ENCODE measurements at regions not wholly inside any gene's neighbourhood (a gene's known extent, or its start where the extent isn't known, plus 50 kb on each side); places are given as distances from the start of the nearest gene placed in this dataset.

DNA sequence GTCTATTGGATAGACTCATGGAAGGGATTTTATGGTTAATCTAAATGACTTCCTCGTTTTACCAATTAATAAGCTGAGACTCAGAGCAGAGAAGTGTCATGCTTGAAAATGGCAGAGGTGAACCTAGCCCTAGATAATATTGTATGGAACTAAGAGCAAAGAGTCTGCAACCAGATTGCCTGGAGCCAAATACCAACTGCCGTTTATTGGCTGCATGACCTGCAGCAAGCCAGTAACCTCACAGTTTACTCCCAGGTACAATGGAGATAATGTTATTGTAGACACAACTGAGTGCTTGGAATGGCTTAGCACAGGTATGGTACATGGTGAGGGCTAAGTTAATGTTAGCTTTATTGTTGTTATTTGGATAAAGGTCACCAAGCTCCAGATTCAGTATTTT, 84.6 kb upstream of the FAT3 start:
- no peaks in the 10 kb centered on the region for H3K27me3 ChIP-seq (replicated peaks in 1 of 2; ENCODE audit: control insufficient read depth in 2 of 2, extremely low read depth in 1 of 2, insufficient read depth in 2 of 2, low read length in 1 of 2)
- H3K4me1 ChIP-seq (ENCODE audit: control insufficient read depth in 1 of 2, extremely low read depth in 1 of 2, insufficient read depth in 2 of 2, low read length in 2 of 2): no peaks in the 10 kb centered on the region
- H3K9me3 Mint-ChIP-seq: peaks cover 2 to 17% (median 15%) of the 10 kb centered on the region in 3 donors
- no peaks in the 10 kb centered on the region for H3K27me3 Mint-ChIP-seq
- H3K36me3 Mint-ChIP-seq: no peaks in the 10 kb centered on the region
- DNase-seq (no peak), ATAC-seq (replicated peaks in 1 of 4) (no peak)
- H3K4me3 Mint-ChIP-seq: no peak overlapping the region
- no peaks in the 10 kb centered on the region for H3K4me1 Mint-ChIP-seq
- no peak overlapping the region for H3K27ac ChIP-seq (ENCODE audit: low read length)
- no peaks in the 10 kb centered on the region for H3K9me3 ChIP-seq
- no peak overlapping the region for H3K4me3 ChIP-seq (ENCODE audit: control insufficient read depth in 1 of 2, extremely low read depth in 1 of 2, low read length in 1 of 2)
- H3K27ac Mint-ChIP-seq: no peak overlapping the region
- ChIA-PET CTCF (no interaction called here), POLR2A (no interaction called here)
- H3K36me3 ChIP-seq (ENCODE audit: control insufficient read depth in 2 of 2, extremely low read depth in 1 of 2, insufficient read depth in 1 of 2, low read length in 1 of 2): no peaks in the 10 kb centered on the region
- 100% methylated on average over 1 of the region's 2 CpGs for WGBS (ENCODE audit: insufficient coverage)

DNA sequence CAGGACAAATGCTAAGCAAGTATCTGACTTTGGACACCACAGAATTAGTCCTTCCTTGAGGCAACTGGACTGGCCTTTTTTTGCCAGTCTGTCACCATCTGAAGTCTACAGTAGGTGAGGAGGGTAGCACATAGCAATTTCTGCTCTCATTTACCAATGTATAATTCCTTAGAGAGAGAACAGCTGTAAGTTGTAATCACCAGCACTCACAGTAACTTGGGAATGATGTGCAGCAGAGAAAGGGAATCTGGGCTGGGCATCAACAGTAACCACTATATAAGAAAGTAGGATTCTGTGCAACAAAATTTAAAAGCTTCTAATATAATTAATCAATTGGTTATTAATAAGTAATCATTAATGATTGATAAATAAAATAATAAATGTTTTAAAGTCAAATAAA, 86.3 kb upstream of the FAT3 start:
- no peak overlapping the region for H3K27ac ChIP-seq (ENCODE audit: low read length)
- Mint-ChIP-seq H3K4me1 (no peaks in the 10 kb centered on the region), H3K27me3 (no peaks in the 10 kb centered on the region), H3K9me3 (peaks cover 6 to 22% (median 19%) of the 10 kb centered on the region in 3 donors), H3K36me3 (no peaks in the 10 kb centered on the region), H3K27ac (no peak overlapping the region), H3K4me3 (no peak overlapping the region)
- POLR2A ChIA-PET: no interaction called here
- no peaks in the 10 kb centered on the region for H3K9me3 ChIP-seq
- H3K4me3 ChIP-seq (ENCODE audit: control insufficient read depth in 1 of 2, extremely low read depth in 1 of 2, low read length in 1 of 2): no peak overlapping the region
- CTCF ChIA-PET: no interaction called here
- H3K36me3 ChIP-seq (ENCODE audit: control insufficient read depth in 2 of 2, extremely low read depth in 1 of 2, insufficient read depth in 1 of 2, low read length in 1 of 2): no peaks in the 10 kb centered on the region
- DNase-seq (no peak), ATAC-seq (replicated peaks in 1 of 4) (no peak)
- no peaks in the 10 kb centered on the region for H3K27me3 ChIP-seq (replicated peaks in 1 of 2; ENCODE audit: control insufficient read depth in 2 of 2, extremely low read depth in 1 of 2, insufficient read depth in 2 of 2, low read length in 1 of 2)
- no peaks in the 10 kb centered on the region for H3K4me1 ChIP-seq (ENCODE audit: control insufficient read depth in 1 of 2, extremely low read depth in 1 of 2, insufficient read depth in 2 of 2, low read length in 2 of 2)

DNA sequence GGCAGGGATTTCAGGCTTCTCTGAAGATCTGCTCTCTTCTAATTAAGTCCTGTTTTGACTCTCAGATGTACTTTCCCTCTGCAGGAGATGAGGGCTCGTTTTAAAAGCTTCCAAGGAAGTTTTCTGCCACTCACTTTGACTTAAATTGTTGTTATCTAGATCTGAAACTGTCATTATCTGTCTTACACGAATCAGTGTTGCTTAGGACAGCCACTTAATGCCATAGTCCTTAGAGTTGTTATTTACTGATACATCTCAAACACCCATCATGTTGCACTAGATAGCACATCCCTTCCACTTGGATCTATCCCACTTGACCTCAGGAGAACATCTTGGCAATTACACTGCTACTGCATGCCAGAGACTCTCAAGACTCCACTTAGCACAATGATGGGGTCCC, 86.9 kb upstream of the FAT3 start:
- Histone ChIP-seq H3K4me1 (ENCODE audit: control insufficient read depth in 1 of 2, extremely low read depth in 1 of 2, insufficient read depth in 2 of 2, low read length in 2 of 2) (no peaks in the 10 kb centered on the region), H3K27ac (ENCODE audit: low read length) (no peak overlapping the region), H3K9me3 (no peaks in the 10 kb centered on the region), H3K4me3 (ENCODE audit: control insufficient read depth in 1 of 2, extremely low read depth in 1 of 2, low read length in 1 of 2) (no peak overlapping the region), H3K36me3 (ENCODE audit: control insufficient read depth in 2 of 2, extremely low read depth in 1 of 2, insufficient read depth in 1 of 2, low read length in 1 of 2) (no peaks in the 10 kb centered on the region), H3K27me3 (replicated peaks in 1 of 2; ENCODE audit: control insufficient read depth in 2 of 2, extremely low read depth in 1 of 2, insufficient read depth in 2 of 2, low read length in 1 of 2) (no peaks in the 10 kb centered on the region)
- Mint-ChIP-seq H3K4me1 (no peaks in the 10 kb centered on the region), H3K9me3 (peaks cover 7 to 22% (median 14%) of the 10 kb centered on the region in 3 donors), H3K4me3 (no peak overlapping the region), H3K36me3 (no peaks in the 10 kb centered on the region), H3K27ac (no peak overlapping the region), H3K27me3 (no peaks in the 10 kb centered on the region)
- ATAC-seq (replicated peaks in 1 of 4) (no peak), DNase-seq (no peak)
- WGBS (ENCODE audit: insufficient coverage): no CpG with 5 or more reads among the region's 2 CpGs
- POLR2A ChIA-PET: no interaction called here
- CTCF ChIA-PET: no interaction called here

DNA sequence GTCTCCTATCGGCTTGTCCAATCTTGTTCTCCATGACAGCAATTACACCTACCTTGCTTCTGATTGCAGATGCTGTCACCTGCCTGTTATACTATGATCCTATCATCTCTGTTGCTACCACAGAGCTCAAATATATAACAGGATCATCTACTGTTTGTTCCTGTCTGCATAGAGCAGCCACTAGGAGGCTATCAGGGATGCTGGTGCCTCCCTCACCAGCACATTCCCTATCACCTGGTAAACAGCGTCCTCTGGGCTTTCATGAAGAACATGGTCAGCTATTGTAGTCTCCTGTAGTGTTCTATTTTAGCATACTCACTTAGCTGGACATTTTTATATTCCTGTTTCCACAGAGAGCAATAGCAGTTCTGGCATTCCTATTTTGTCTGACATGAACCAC, 87.8 kb upstream of the FAT3 start:
- CTCF ChIA-PET: no interaction called here
- no peaks in the 10 kb centered on the region for H3K27me3 ChIP-seq (replicated peaks in 1 of 2; ENCODE audit: control insufficient read depth in 2 of 2, extremely low read depth in 1 of 2, insufficient read depth in 2 of 2, low read length in 1 of 2)
- no peaks in the 10 kb centered on the region for H3K36me3 Mint-ChIP-seq
- POLR2A ChIA-PET: no interaction called here
- no peak overlapping the region for H3K4me3 Mint-ChIP-seq
- no peak overlapping the region for H3K27ac Mint-ChIP-seq
- no peaks in the 10 kb centered on the region for H3K4me1 ChIP-seq (ENCODE audit: control insufficient read depth in 1 of 2, extremely low read depth in 1 of 2, insufficient read depth in 2 of 2, low read length in 2 of 2)
- H3K27me3 Mint-ChIP-seq: no peaks in the 10 kb centered on the region
- DNase-seq (no peak), ATAC-seq (replicated peaks in 1 of 4) (no peak)
- peaks cover 9 to 26% (median 14%) of the 10 kb centered on the region in 3 donors for H3K9me3 Mint-ChIP-seq
- H3K9me3 ChIP-seq: no peaks in the 10 kb centered on the region
- no peaks in the 10 kb centered on the region for H3K4me1 Mint-ChIP-seq
- 65% methylated on average over 2 of the region's 2 CpGs for WGBS (ENCODE audit: insufficient coverage)
- no peak overlapping the region for H3K4me3 ChIP-seq (ENCODE audit: control insufficient read depth in 1 of 2, extremely low read depth in 1 of 2, low read length in 1 of 2)
- no peak overlapping the region for H3K27ac ChIP-seq (ENCODE audit: low read length)
- no peaks in the 10 kb centered on the region for H3K36me3 ChIP-seq (ENCODE audit: control insufficient read depth in 2 of 2, extremely low read depth in 1 of 2, insufficient read depth in 1 of 2, low read length in 1 of 2)

DNA sequence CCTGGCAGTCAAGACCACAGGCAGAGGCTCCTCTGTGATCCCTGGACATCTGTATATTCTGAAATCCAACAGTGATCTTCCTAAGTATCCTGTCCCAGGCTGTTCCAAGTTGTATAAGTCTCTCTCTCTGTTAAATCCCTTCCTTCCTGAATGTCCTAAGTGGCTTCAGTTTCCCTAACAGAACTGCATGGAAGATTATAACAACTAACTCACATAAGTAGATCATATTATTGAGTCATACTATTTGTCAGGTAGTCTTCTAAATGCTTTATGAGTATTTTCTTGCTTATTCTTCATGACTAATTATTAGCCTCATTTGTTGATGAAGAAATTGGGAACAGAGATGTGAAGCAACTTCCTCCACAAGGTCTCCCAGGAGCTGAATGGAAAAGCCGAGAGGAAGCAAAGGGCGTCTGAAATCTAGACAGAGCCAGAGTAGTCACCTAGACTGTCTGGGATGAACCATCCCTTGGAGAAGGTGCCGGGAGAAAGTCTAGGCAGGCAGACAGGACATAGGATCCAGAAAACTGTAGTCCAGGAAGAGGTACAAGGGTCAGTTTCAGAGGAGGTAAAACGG, 93.2 kb upstream of the FAT3 start:
- H3K9me3 ChIP-seq: no peaks in the 10 kb centered on the region
- CTCF ChIA-PET: interaction anchor here in 1 of 2 donors (0.6 kb wide), 1 partner anchor 684 kb away, joined by 7 read pairs; no protein-coding TSS in a partner anchor
- H3K4me3 ChIP-seq (ENCODE audit: control insufficient read depth in 1 of 2, extremely low read depth in 1 of 2, low read length in 1 of 2): no peak overlapping the region
- DNase-seq (no peak), ATAC-seq (replicated peaks in 1 of 4) (no peak)
- H3K4me1 Mint-ChIP-seq: no peaks in the 10 kb centered on the region
- H3K36me3 ChIP-seq (ENCODE audit: control insufficient read depth in 2 of 2, extremely low read depth in 1 of 2, insufficient read depth in 1 of 2, low read length in 1 of 2): no peaks in the 10 kb centered on the region
- 85% methylated on average over 4 of the region's 4 CpGs for WGBS (ENCODE audit: insufficient coverage)
- no peaks in the 10 kb centered on the region for H3K27me3 ChIP-seq (replicated peaks in 1 of 2; ENCODE audit: control insufficient read depth in 2 of 2, extremely low read depth in 1 of 2, insufficient read depth in 2 of 2, low read length in 1 of 2)
- POLR2A ChIA-PET: no interaction called here
- no peaks in the 10 kb centered on the region for H3K27me3 Mint-ChIP-seq
- no peaks in the 10 kb centered on the region for H3K4me1 ChIP-seq (ENCODE audit: control insufficient read depth in 1 of 2, extremely low read depth in 1 of 2, insufficient read depth in 2 of 2, low read length in 2 of 2)
- no peak overlapping the region for H3K4me3 Mint-ChIP-seq
- no peaks in the 10 kb centered on the region for H3K36me3 Mint-ChIP-seq
- H3K9me3 Mint-ChIP-seq: peaks cover 7 to 23% (median 22%) of the 10 kb centered on the region in 3 donors
- H3K27ac ChIP-seq (ENCODE audit: low read length): no peak overlapping the region
- H3K27ac Mint-ChIP-seq: no peak overlapping the region

DNA sequence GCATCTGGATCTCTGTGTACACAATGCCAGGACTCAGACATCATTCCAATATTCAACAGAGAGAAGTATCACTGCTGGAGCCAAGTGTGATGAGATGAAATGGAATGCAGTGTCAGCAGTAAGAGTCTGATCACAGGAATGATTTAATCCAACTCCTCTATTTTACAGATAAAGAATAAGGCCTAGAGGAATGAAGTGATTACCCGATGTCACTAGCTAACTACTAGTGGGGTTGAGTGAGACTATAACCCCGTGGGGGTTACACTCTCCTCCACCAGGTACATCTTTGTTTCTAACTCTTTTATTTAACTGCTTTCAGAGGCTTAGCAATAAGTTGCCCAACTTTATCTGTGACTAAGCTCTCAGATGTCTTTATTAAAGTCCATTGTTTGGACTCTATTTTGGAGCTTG, 94.2 kb upstream of the FAT3 start:
- Mint-ChIP-seq H3K27me3 (no peaks in the 10 kb centered on the region), H3K27ac (no peak overlapping the region), H3K4me1 (no peaks in the 10 kb centered on the region), H3K36me3 (no peaks in the 10 kb centered on the region), H3K9me3 (peaks cover 7 to 22% (median 21%) of the 10 kb centered on the region in 3 donors), H3K4me3 (no peak overlapping the region)
- POLR2A ChIA-PET: interaction anchor here in 1 of 2 donors (0.6 kb wide), 1 partner anchor 358 kb away, joined by 7 read pairs; no protein-coding TSS in a partner anchor
- Histone ChIP-seq H3K9me3 (no peaks in the 10 kb centered on the region), H3K27ac (ENCODE audit: low read length) (no peak overlapping the region), H3K27me3 (replicated peaks in 1 of 2; ENCODE audit: control insufficient read depth in 2 of 2, extremely low read depth in 1 of 2, insufficient read depth in 2 of 2, low read length in 1 of 2) (no peaks in the 10 kb centered on the region), H3K36me3 (ENCODE audit: control insufficient read depth in 2 of 2, extremely low read depth in 1 of 2, insufficient read depth in 1 of 2, low read length in 1 of 2) (no peaks in the 10 kb centered on the region), H3K4me1 (ENCODE audit: control insufficient read depth in 1 of 2, extremely low read depth in 1 of 2, insufficient read depth in 2 of 2, low read length in 2 of 2) (no peaks in the 10 kb centered on the region), H3K4me3 (ENCODE audit: control insufficient read depth in 1 of 2, extremely low read depth in 1 of 2, low read length in 1 of 2) (no peak overlapping the region)
- no peak for DNase-seq
- WGBS (ENCODE audit: insufficient coverage): no CpG with 5 or more reads among the region's 2 CpGs
- ATAC-seq (replicated peaks in 1 of 4): no peak
- CTCF ChIA-PET: interaction anchor here in 1 of 2 donors (0.6 kb wide), 1 partner anchor 683 kb away, joined by 7 read pairs; no protein-coding TSS in a partner anchor

DNA sequence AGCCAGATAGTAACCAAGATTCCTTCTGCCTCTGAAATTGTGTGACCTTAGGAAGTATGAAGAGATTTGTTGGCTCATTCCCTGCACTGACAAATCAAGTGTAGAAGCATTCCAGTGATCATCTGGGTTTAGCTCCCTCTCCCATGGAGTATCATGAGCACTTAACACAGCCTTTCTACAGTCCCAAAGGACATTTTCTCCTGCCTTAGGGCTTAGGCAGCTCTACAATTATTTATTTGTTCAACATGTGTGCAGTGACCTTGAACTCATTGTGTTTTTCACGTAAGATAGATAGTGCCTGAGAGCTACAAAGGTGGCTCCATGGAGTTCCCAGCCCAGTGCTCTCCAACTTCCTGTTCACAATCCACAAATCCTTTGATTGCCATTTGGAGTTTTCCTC, 94.8 kb upstream of the FAT3 start:
- Histone ChIP-seq H3K36me3 (ENCODE audit: control insufficient read depth in 2 of 2, extremely low read depth in 1 of 2, insufficient read depth in 1 of 2, low read length in 1 of 2) (no peaks in the 10 kb centered on the region), H3K27ac (ENCODE audit: low read length) (no peak overlapping the region), H3K9me3 (no peaks in the 10 kb centered on the region), H3K4me1 (ENCODE audit: control insufficient read depth in 1 of 2, extremely low read depth in 1 of 2, insufficient read depth in 2 of 2, low read length in 2 of 2) (no peaks in the 10 kb centered on the region), H3K4me3 (ENCODE audit: control insufficient read depth in 1 of 2, extremely low read depth in 1 of 2, low read length in 1 of 2) (no peak overlapping the region), H3K27me3 (replicated peaks in 1 of 2; ENCODE audit: control insufficient read depth in 2 of 2, extremely low read depth in 1 of 2, insufficient read depth in 2 of 2, low read length in 1 of 2) (no peaks in the 10 kb centered on the region)
- H3K9me3 Mint-ChIP-seq: peaks cover 7 to 18% (median 16%) of the 10 kb centered on the region in 3 donors
- ChIA-PET POLR2A (interaction anchor here in 1 of 2 donors (0.6 kb wide), 1 partner anchor 358 kb away, joined by 7 read pairs; no protein-coding TSS in a partner anchor), CTCF (no interaction called here)
- no peak for ATAC-seq (replicated peaks in 1 of 4)
- no peak for DNase-seq
- H3K4me1 Mint-ChIP-seq: no peaks in the 10 kb centered on the region
- H3K27me3 Mint-ChIP-seq: no peaks in the 10 kb centered on the region
- no peak overlapping the region for H3K4me3 Mint-ChIP-seq
- WGBS (ENCODE audit: insufficient coverage): no CpG with 5 or more reads among the region's 1 CpG
- H3K27ac Mint-ChIP-seq: no peak overlapping the region
- H3K36me3 Mint-ChIP-seq: no peaks in the 10 kb centered on the region
